Neural cell (in vitro differentiated cells): ENCODE measurements at regions not wholly inside any gene's neighbourhood (a gene's known extent, or its start where the extent isn't known, plus 50 kb on each side); places are given as distances from the start of the nearest gene placed in this dataset.

Experiments used
- H2AFZ ChIP-seq: fragments of 200-600, 300-800 bp; sonication (generic), shearing (Covaris generic); 2 replicates; pipeline ENCODE4 v1.6.0; 2014; ENCODE audit warnings: low read depth, mild to moderate bottlenecking, antibody characterized with exemption, low read length, moderate library complexity
- H3F3A ChIP-seq: fragments of 200-600 bp; shearing (Covaris generic); 2 replicates; pipeline ENCODE4 v1.6.1; 2016; ENCODE audit warnings: mild to moderate bottlenecking, moderate library complexity, mixed read lengths, antibody characterized with exemption, low read length; ENCODE audit not compliant: insufficient read depth, poor library complexity, severe bottlenecking
- H3K27ac ChIP-seq: fragments of 200-600, 300-800 bp; sonication (generic), shearing (Covaris generic); 2 replicates; pipeline ENCODE4 v1.5.1; 2014; ENCODE audit warnings: mild to moderate bottlenecking, low read length, moderate library complexity
- H3K27me3 ChIP-seq: fragments of 300-800, 200-600 bp; sonication (generic), shearing (Covaris generic); 2 replicates; pipeline ENCODE4 v1.6.0; 2014; ENCODE audit warnings: mild to moderate bottlenecking, low read depth, low read length, moderate library complexity; ENCODE audit not compliant: insufficient read depth
- H3K36me3 ChIP-seq: fragments of 300-800, 200-600 bp; sonication (generic), shearing (Covaris generic); 2 replicates; pipeline ENCODE4 v1.5.1; 2014; ENCODE audit warnings: mild to moderate bottlenecking, antibody characterized with exemption, low read length, moderate library complexity; ENCODE audit not compliant: insufficient read depth
- H3K4me2 ChIP-seq: fragments of 300-800, 200-600 bp; sonication (generic), shearing (Covaris generic); 2 replicates; pipeline ENCODE4 v1.6.0; 2014; ENCODE audit warnings: mild to moderate bottlenecking, low read length
- H3K4me3 ChIP-seq: fragments of 300-800, 200-600 bp; sonication (generic), shearing (Covaris generic); 2 replicates; pipeline ENCODE4 v1.5.1; 2014; ENCODE audit warnings: mild to moderate bottlenecking, low read length, moderate library complexity
- H3K79me2 ChIP-seq: fragments of 200-600 bp; shearing (Covaris generic); replicated peaks from 2 replicates; pipeline ENCODE4 v1.6.0; 2014; ENCODE audit warnings: mild to moderate bottlenecking, low read length, moderate library complexity; ENCODE audit not compliant: insufficient read depth
- H3K9ac ChIP-seq: fragments of 300-800, 200-600 bp; sonication (generic), shearing (Covaris generic); 2 replicates; pipeline ENCODE4 v1.6.1; 2016; ENCODE audit warnings: mild to moderate bottlenecking, low read length, mixed read lengths
- H3K9me2 ChIP-seq: fragments of 200-600 bp; shearing (Covaris generic); 2 replicates; pipeline ENCODE4 v1.6.1; 2016; ENCODE audit warnings: mild to moderate bottlenecking, low read length, mixed read lengths; ENCODE audit not compliant: insufficient read depth
- H3K9me3 ChIP-seq: fragments of 200-600, 300-800 bp; sonication (generic), shearing (Covaris generic); 2 replicates; pipeline ENCODE4 v1.6.1; 2016; ENCODE audit warnings: mild to moderate bottlenecking, mixed run types, low read length, moderate library complexity, mixed read lengths
- H4K20me1 ChIP-seq: fragments of 200-600 bp; shearing (Covaris generic); 2 replicates; pipeline ENCODE4 v1.6.1; 2016; ENCODE audit warnings: mild to moderate bottlenecking, mixed run types; ENCODE audit not compliant: insufficient read depth
- EP300 ChIP-seq: fragments of 450-650 bp; conservative IDR thresholded peaks from 2 replicates; pipeline ENCODE4 v1.6.1; 2014; ENCODE audit warnings: antibody characterized with exemption, mild to moderate bottlenecking, moderate library complexity; ENCODE audit not compliant: poor library complexity, severe bottlenecking
- EZH2 ChIP-seq: fragments of 200-600, 300-800 bp; shearing (Covaris generic), sonication (generic); IDR thresholded peaks from 2 replicates; pipeline ENCODE4 v1.6.1; 2014; ENCODE audit warnings: antibody characterized with exemption, low read length, borderline replicate concordance, mild to moderate bottlenecking; ENCODE audit not compliant: insufficient read depth, poor library complexity, severe bottlenecking
- MXI1 ChIP-seq: fragments of 450-650 bp; conservative IDR thresholded peaks from 2 replicates; pipeline ENCODE4 v1.6.1; 2014; ENCODE audit warnings: antibody characterized with exemption, mild to moderate bottlenecking; ENCODE audit not compliant: poor library complexity, severe bottlenecking
- POLR2AphosphoS5 ChIP-seq: IDR thresholded peaks from 2 replicates; pipeline ENCODE4 v1.6.1; 2012
- RAD21 ChIP-seq: fragments of 450-650 bp; conservative IDR thresholded peaks from 2 replicates; pipeline ENCODE4 v1.6.1; 2014; ENCODE audit warnings: antibody characterized with exemption, mild to moderate bottlenecking, moderate library complexity
- REST ChIP-seq: IDR thresholded peaks from 2 replicates; pipeline ENCODE4 v1.6.1; 2012; ENCODE audit warnings: borderline replicate concordance
- SMC3 ChIP-seq: fragments of 450-650 bp; conservative IDR thresholded peaks from 2 replicates; pipeline ENCODE4 v1.6.1; 2014; ENCODE audit warnings: antibody characterized with exemption, mild to moderate bottlenecking, moderate library complexity; ENCODE audit not compliant: poor library complexity
- TAF1 ChIP-seq: IDR thresholded peaks from 2 replicates; pipeline ENCODE4 v1.6.1; 2012; ENCODE audit warnings: low read depth
- TF ChIP-seq, protein P1 (sequence below): fragments of 450-650 bp; IDR thresholded peaks from 2 replicates; pipeline ENCODE4 v1.5.1; 2014; ENCODE audit warnings: antibody characterized with exemption, mild to moderate bottlenecking, moderate library complexity; ENCODE audit not compliant: poor library complexity, severe bottlenecking

DNA sequence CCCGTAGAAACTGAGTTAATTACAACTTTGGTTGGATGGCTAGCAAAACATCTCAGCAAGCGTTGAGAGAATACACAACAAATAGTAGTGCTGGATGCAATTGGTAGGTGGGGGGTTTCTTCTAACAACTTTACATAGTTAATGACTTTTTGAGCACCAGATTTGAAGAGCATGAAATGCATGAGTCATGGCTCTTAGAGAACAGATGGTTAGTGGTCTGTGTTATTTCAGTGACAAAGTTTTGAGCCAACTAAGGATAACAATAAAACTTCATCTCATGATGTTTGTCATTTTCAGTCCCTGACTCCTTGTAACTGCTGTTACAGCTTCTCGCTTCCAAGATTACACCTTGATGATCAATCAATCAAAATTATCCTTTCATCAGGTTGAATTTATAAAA lies 399.0 kb upstream of the BRINP1 start:
- Histone ChIP-seq H2AFZ (no peak overlapping the region), H3K27ac (no peak overlapping the region), H3K4me3 (no peak overlapping the region), H3K27me3 (no peaks in the 10 kb centered on the region), H3K9me2 (no peaks in the 10 kb centered on the region), H3K9me3 (no peaks in the 10 kb centered on the region), H3F3A (no peaks in the 10 kb centered on the region), H3K4me2 (no peak overlapping the region), H3K9ac (no peak overlapping the region), H4K20me1 (no peaks in the 10 kb centered on the region), H3K36me3 (no peaks in the 10 kb centered on the region), H3K79me2 (no peaks in the 10 kb centered on the region)
- TF ChIP-seq EZH2 (no peak), EP300 (no peak), REST (no peak), TAF1 (no peak), POLR2AphosphoS5 (no peak), RAD21 (no peak), MXI1 (no peak), SMC3 (no peak)
- TF ChIP-seq, protein P1, sequence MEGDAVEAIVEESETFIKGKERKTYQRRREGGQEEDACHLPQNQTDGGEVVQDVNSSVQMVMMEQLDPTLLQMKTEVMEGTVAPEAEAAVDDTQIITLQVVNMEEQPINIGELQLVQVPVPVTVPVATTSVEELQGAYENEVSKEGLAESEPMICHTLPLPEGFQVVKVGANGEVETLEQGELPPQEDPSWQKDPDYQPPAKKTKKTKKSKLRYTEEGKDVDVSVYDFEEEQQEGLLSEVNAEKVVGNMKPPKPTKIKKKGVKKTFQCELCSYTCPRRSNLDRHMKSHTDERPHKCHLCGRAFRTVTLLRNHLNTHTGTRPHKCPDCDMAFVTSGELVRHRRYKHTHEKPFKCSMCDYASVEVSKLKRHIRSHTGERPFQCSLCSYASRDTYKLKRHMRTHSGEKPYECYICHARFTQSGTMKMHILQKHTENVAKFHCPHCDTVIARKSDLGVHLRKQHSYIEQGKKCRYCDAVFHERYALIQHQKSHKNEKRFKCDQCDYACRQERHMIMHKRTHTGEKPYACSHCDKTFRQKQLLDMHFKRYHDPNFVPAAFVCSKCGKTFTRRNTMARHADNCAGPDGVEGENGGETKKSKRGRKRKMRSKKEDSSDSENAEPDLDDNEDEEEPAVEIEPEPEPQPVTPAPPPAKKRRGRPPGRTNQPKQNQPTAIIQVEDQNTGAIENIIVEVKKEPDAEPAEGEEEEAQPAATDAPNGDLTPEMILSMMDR, result no peak

GRCh38 chr9:119765632-119766175 lies 396.5 kb upstream of the BRINP1 start:
- no peak overlapping the region for H3K4me2 ChIP-seq
- no peak overlapping the region for H3K9ac ChIP-seq
- H3K79me2 ChIP-seq, result no peaks in the 10 kb centered on the region
- H3K36me3 ChIP-seq, result no peaks in the 10 kb centered on the region
- no peaks in the 10 kb centered on the region for H4K20me1 ChIP-seq
- H3K27ac ChIP-seq, result no peak overlapping the region
- no peaks in the 10 kb centered on the region for H3K27me3 ChIP-seq
- no peak for TF ChIP-seq SMC3
- no peak for TF ChIP-seq REST
- TF ChIP-seq POLR2AphosphoS5, result no peak
- no peak for TF ChIP-seq EP300
- no peak for TF ChIP-seq MXI1
- no peak for TF ChIP-seq RAD21
- no peaks in the 10 kb centered on the region for H3K9me3 ChIP-seq
- H3K4me3 ChIP-seq, result no peak overlapping the region
- no peak overlapping the region for H2AFZ ChIP-seq
- no peaks in the 10 kb centered on the region for H3F3A ChIP-seq
- H3K9me2 ChIP-seq, result no peaks in the 10 kb centered on the region
